H1 (cell line): ENCODE measurements at regions not wholly inside any gene's neighbourhood (a gene's known extent, or its start where the extent isn't known, plus 50 kb on each side); places are given as distances from the start of the nearest gene placed in this dataset.

Experiments
- BRCA1 ChIP-seq: IDR thresholded peaks from 2 replicates; pipeline ENCODE4 v1.6.1; 2012; ENCODE audit warnings: low read depth, low read length, improper control_type of control experiment
- CEBPB ChIP-seq: IDR thresholded peaks from 2 replicates; pipeline ENCODE4 v1.6.1; 2012; ENCODE audit warnings: low read depth, low read length
- CHD2 ChIP-seq: IDR thresholded peaks from 2 replicates; pipeline ENCODE4 v1.6.1; 2012; ENCODE audit warnings: low read length, improper control_type of control experiment
- EP300 ChIP-seq, 2 experiments: IDR thresholded peaks; 1 replicate in 1 of 2; 2 replicates in 1 of 2; pipeline ENCODE4 v1.6.1; 2011 to 2012; ENCODE audit warnings: low read depth in 2 of 2, low read length in 2 of 2, mild to moderate bottlenecking in 2 of 2, borderline replicate concordance in 1 of 2, inconsistent platforms in 1 of 2, moderate library complexity in 1 of 2
- HDAC2 ChIP-seq, 2 experiments: fragments of 300-600 bp in 1 of 2; sonication (generic) in 1 of 2; IDR thresholded peaks; 2 replicates each; pipeline ENCODE4 v1.6.1; 2011 to 2012; ENCODE audit warnings: low read depth in 2 of 2, low read length in 2 of 2, mild to moderate bottlenecking in 2 of 2, moderate library complexity in 2 of 2, borderline replicate concordance in 1 of 2, inconsistent platforms in 1 of 2
- JUND ChIP-seq: IDR thresholded peaks from 2 replicates; pipeline ENCODE4 v1.6.1; 2011; ENCODE audit warnings: mild to moderate bottlenecking, improper control_type of control experiment, low read length
- MAFK ChIP-seq: IDR thresholded peaks from 2 replicates; pipeline ENCODE4 v1.6.1; 2012; ENCODE audit warnings: low read depth, mild to moderate bottlenecking, improper control_type of control experiment, low read length
- RXRA ChIP-seq: IDR thresholded peaks from 2 replicates; pipeline ENCODE4 v1.6.1; 2011; ENCODE audit warnings: low read depth, mild to moderate bottlenecking, low read length, moderate library complexity; ENCODE audit not compliant: insufficient read depth
- TAF1 ChIP-seq: IDR thresholded peaks from 2 replicates; pipeline ENCODE4 v1.6.1; 2011; ENCODE audit warnings: mild to moderate bottlenecking, low read depth, low read length
- TCF12 ChIP-seq: IDR thresholded peaks from 2 replicates; pipeline ENCODE4 v1.6.1; 2011; ENCODE audit warnings: low read depth, mild to moderate bottlenecking, low read length
- TF ChIP-seq, protein P1 (sequence below): IDR thresholded peaks from 2 replicates; pipeline ENCODE4 v1.6.1; 2012; ENCODE audit warnings: low read length, inconsistent platforms
- TF ChIP-seq, protein P2 (sequence below): IDR thresholded peaks from 2 replicates; pipeline ENCODE4 v1.6.1; 2012; ENCODE audit warnings: inconsistent platforms

DNA sequence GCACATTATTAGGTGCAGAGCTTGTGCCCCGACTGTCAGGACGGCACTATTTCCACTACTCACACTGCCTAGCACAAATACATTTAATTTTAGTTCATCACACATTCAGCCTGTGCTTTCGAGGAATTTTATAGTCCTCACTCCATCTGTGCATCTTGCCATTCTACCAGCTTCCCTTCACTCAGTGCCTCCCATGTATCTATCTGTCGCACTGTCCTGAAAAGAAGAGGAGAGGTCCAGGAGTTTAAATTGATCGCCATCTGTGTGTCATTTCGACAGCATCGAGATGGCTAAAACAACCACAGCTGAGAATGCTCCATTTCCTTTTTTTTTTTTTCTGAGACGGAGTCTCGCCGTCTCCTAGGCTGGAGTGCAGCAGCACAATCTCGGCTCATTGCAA is 97.6 kb upstream of the FOXN3 start (continued):
- TF ChIP-seq, protein P1, sequence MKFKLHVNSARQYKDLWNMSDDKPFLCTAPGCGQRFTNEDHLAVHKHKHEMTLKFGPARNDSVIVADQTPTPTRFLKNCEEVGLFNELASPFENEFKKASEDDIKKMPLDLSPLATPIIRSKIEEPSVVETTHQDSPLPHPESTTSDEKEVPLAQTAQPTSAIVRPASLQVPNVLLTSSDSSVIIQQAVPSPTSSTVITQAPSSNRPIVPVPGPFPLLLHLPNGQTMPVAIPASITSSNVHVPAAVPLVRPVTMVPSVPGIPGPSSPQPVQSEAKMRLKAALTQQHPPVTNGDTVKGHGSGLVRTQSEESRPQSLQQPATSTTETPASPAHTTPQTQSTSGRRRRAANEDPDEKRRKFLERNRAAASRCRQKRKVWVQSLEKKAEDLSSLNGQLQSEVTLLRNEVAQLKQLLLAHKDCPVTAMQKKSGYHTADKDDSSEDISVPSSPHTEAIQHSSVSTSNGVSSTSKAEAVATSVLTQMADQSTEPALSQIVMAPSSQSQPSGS = no peak
- TF ChIP-seq BRCA1 = no peak
- no peak for TF ChIP-seq JUND
- no peak for TF ChIP-seq RXRA
- no peak for TF ChIP-seq EP300 (IDR thresholded peaks at IDR 0.05; ENCODE audit: borderline replicate concordance in 1 of 2, low read depth in 2 of 2, low read length in 2 of 2)
- no peak for TF ChIP-seq MAFK
- no peak for TF ChIP-seq TAF1
- TF ChIP-seq CHD2 = no peak
- TF ChIP-seq TCF12 = no peak
- TF ChIP-seq, protein P2, sequence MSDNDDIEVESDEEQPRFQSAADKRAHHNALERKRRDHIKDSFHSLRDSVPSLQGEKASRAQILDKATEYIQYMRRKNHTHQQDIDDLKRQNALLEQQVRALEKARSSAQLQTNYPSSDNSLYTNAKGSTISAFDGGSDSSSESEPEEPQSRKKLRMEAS = no peak
- no peak for TF ChIP-seq HDAC2 (IDR thresholded peaks at IDR 0.05; ENCODE audit: borderline replicate concordance in 1 of 2, low read depth in 2 of 2, low read length in 2 of 2)
- no peak for TF ChIP-seq CEBPB
- TF ChIP-seq, all 59 proteins: peak for 0
